ENCODE measurements at regions not wholly inside any gene's neighbourhood (a gene's known extent, or its start where the extent isn't known, plus 50 kb on each side); places are given as distances from the start of the nearest gene placed in this dataset.

- Mint-ChIP-seq H3K27ac (no peak overlapping the region), H3K9me3 (peaks cover 4% of the 10 kb centered on the region), H3K4me3 (no peak overlapping the region), H3K27me3 (no peaks in the 10 kb centered on the region), H3K36me3 (ENCODE audit: low read depth) (no peaks in the 10 kb centered on the region), H3K4me1 (ENCODE audit: low read depth) (no peaks in the 10 kb centered on the region)
- no peak for TF ChIP-seq CTCF (IDR thresholded peaks at IDR 0.05)
- intact Hi-C loops (cut with micrococcal nuclease), result no loop called here
- POLR2A ChIA-PET, result no interaction called here
- no peak for ATAC-seq
- no peak for DNase-seq
- CTCF ChIA-PET, result no interaction called here
Measured at GRCh38 chr18:43952398-43952797, 675.1 kb upstream of the SYT4 start.

GRCh38 chr18:43961722-43962121 lies 684.4 kb upstream of the SYT4 start:
- Mint-ChIP-seq H3K27me3 (no peaks in the 10 kb centered on the region), H3K27ac (no peak overlapping the region), H3K4me1 (ENCODE audit: low read depth) (no peaks in the 10 kb centered on the region), H3K4me3 (no peak overlapping the region), H3K9me3 (peaks cover 2% of the 10 kb centered on the region), H3K36me3 (ENCODE audit: low read depth) (no peaks in the 10 kb centered on the region)
- ChIA-PET CTCF (no interaction called here), POLR2A (no interaction called here)
- DNase-seq (no peak), ATAC-seq (no peak)
- no peak for TF ChIP-seq CTCF (IDR thresholded peaks at IDR 0.05)
- intact Hi-C loops (cut with micrococcal nuclease), result no loop called here

GRCh38 chr18:43964666-43965065 lies 687.4 kb upstream of the SYT4 start:
- Mint-ChIP-seq H3K27me3 (no peaks in the 10 kb centered on the region), H3K9me3 (peaks cover 2% of the 10 kb centered on the region), H3K27ac (no peak overlapping the region), H3K4me3 (no peak overlapping the region), H3K4me1 (ENCODE audit: low read depth) (no peaks in the 10 kb centered on the region), H3K36me3 (ENCODE audit: low read depth) (no peaks in the 10 kb centered on the region)
- CTCF ChIA-PET, result no interaction called here
- intact Hi-C loops (cut with micrococcal nuclease), result no loop called here
- POLR2A ChIA-PET, result no interaction called here
- ATAC-seq (no peak), DNase-seq (no peak)
- TF ChIP-seq CTCF (IDR thresholded peaks at IDR 0.05), result no peak

GRCh38 chr18:43965691-43966090 lies 688.4 kb upstream of the SYT4 start:
- no peaks in the 10 kb centered on the region for H3K4me1 Mint-ChIP-seq (ENCODE audit: low read depth)
- no peak for DNase-seq
- no peak overlapping the region for H3K27ac Mint-ChIP-seq
- ChIA-PET CTCF (no interaction called here), POLR2A (no interaction called here)
- H3K27me3 Mint-ChIP-seq, result no peaks in the 10 kb centered on the region
- H3K36me3 Mint-ChIP-seq (ENCODE audit: low read depth), result no peaks in the 10 kb centered on the region
- peaks cover 2% of the 10 kb centered on the region for H3K9me3 Mint-ChIP-seq
- intact Hi-C loops (cut with micrococcal nuclease), result no loop called here
- H3K4me3 Mint-ChIP-seq, result no peak overlapping the region
- ATAC-seq, result no peak
- no peak for TF ChIP-seq CTCF (IDR thresholded peaks at IDR 0.05)

GRCh38 chr18:43970656-43971055 lies 693.4 kb upstream of the SYT4 start:
- DNase-seq (no peak), ATAC-seq (no peak)
- no peak overlapping the region for H3K27ac Mint-ChIP-seq
- TF ChIP-seq CTCF (IDR thresholded peaks at IDR 0.05), result no peak
- POLR2A ChIA-PET, result no interaction called here
- no peaks in the 10 kb centered on the region for H3K4me1 Mint-ChIP-seq (ENCODE audit: low read depth)
- CTCF ChIA-PET, result no interaction called here
- peaks cover 2% of the 10 kb centered on the region for H3K9me3 Mint-ChIP-seq
- H3K27me3 Mint-ChIP-seq, result no peaks in the 10 kb centered on the region
- intact Hi-C loops (cut with micrococcal nuclease), result no loop called here
- no peaks in the 10 kb centered on the region for H3K36me3 Mint-ChIP-seq (ENCODE audit: low read depth)
- H3K4me3 Mint-ChIP-seq, result no peak overlapping the region

Data from activated CD8-positive, alpha-beta T cell treated with anti-CD3 and anti-CD28 coated beads for 36 hours (primary cell).